Activated CD4-positive, alpha-beta T cell treated with anti-CD3 and anti-CD28 coated beads, Interleukin-10, Interleukin-2, amounts not matched to agents 100 ng/mL and 50 ng/mL, durations not matched to agents 16 hours and 8 hours (primary cell): ENCODE measurements at regions not wholly inside any gene's neighbourhood (a gene's known extent, or its start where the extent isn't known, plus 50 kb on each side); places are given as distances from the start of the nearest gene placed in this dataset.
A peak's percentile ranks its signal among the peaks of the same experiment; 100 is the strongest.

Experiments
- DNase-seq: peaks from one replicate; pipeline ENCODE4 v3.0.0-alpha.2; 2020

DNA sequence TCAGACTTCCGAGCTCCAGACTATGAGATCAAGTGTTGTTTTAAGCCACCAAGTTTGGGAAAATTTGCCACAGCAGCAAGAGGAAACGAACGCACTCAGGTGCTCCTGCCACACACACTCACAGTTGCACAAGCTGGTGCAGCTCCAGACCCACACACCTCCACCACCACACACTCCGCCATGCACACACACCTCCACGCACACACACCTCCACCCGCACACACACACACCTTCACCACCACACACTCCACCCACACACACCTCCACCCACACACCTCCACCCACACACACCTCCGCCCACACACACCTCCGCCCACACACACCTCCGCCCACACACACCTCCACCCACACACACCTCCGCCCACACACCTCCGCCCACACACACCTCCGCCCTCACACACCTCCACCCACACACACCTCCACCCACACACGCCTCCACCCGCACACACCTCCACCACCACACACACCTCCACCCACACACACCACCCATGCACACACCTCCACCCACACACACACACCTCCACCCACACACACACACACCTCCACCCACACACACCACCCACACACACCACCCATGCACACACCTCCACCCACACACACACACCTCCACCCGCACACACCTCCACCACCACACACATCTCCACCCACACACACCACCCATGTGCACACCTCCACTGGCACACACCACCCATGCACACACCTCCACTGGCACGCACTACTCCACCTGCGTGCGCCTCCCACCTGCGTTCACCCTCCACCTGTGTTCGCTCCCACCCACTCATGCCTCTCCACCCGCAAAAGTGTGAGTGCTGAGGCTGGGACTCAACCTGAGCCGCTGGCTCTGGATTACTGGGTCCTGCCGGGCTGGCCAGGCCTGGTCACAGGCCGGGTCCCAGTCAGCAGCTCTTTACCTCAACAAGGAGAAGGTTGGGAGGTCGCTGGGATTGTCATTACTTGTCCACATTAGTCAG is 175.6 kb downstream of the BMP7 start:
- no peak for DNase-seq

DNA sequence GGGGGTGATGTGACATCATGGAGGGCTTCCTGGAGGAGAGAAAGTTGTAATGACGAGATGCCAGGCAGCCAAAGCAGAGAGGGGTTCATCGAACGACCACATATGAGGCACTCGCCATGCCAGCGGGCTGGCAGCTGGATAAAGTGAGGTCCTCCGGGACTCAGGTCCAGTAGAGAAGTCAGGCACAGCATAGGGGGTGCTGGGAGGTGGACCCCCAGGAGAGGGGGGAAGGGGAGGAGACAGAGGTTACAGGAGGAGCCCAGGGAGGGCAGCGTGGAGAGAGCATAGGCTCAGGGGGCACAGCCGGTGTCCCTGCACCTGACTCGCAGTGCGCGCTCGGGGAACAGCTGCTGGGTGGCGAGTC is 174.7 kb downstream of the BMP7 start:
- no peak for DNase-seq

DNA sequence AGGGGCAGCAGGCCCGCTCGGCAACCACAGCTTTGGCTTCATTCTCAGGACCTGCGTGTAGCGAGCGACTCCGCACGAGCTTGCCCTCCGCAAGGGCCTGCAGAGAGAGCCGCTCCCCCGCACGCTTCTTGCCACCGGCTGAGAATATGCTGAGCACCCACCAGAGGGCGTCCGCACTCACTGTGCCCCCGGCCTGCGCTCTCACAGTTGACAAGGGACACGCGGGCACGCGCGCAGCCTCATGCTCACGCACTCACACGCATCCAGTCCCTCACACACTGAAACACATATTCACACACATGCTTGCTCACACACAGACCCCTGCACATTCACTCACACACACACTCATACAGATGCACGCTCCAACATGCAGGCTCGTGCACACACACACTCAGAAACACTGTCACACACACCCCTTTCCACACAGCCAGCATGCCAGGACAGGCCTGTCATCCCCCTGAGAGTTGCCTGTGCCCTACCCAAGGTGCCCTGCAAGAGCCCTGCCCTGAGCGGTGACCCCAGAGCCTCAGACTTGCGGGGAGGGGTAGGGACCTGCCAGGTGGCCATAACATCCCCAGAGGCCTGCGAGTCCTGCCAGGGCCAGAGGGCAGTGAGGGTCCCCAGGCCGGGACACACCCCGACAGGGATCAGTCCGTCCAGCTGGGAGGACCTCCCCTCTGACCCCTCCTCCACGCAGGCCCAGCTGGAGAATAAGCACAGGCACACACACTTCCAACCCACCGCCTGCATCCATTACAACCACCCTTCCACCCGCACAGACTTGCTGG is 174.1 kb downstream of the BMP7 start:
- peak; percentile 67 for DNase-seq

- no peak for DNase-seq
Measured at GRCh38 chr20:57092900-57093530, 173.4 kb downstream of the BMP7 start.

GRCh38 chr20:57093766-57094165 is 172.7 kb downstream of the BMP7 start:
- DNase-seq = no peak

- no peak for DNase-seq
Measured at GRCh38 chr20:57094252-57094891, 172.1 kb downstream of the BMP7 start.

DNA sequence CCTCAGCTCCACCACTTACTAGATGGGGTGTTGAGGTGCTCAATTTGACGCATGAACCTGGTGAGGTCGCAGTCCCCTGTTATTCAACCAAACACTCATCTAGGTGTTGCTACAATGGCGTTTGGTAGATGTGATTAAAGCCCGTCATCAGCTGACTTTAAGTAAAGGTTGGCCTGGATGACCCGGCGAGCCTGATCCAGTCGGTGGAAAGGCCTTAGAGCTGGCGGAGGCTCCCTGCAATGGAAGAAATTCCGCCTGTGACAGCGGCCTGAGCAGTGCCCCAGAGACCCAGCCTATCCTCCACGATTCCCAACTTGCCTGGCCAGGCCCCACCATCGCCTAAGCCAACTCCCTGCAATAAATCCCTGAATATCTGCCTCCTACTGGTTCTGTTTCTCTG is 171.4 kb downstream of the BMP7 start:
- no peak for DNase-seq

DNA sequence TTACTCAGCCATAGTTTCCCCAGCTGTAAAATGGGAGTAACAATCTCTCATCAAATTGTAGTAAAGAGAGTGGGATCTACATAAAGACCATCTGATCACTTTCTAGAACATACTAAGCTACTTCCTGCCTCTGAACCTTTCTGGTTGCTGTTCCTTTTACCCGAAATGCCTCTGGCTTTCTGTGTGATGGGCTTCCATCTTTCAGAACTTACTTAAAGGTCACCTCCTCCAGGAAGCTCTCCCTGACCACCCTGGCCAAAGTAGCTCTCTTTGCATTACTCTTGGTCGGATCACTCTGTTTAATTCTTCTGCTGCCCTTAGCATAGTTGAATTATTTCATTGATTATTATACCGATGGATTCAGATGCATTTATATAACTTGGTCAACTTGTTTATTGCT is 171.0 kb downstream of the BMP7 start:
- no peak for DNase-seq

GRCh38 chr20:57097245-57097915 is 169.1 kb downstream of the BMP7 start:
- no peak for DNase-seq

GRCh38 chr20:57102160-57102559 is 164.3 kb downstream of the BMP7 start:
- DNase-seq = no peak

DNA sequence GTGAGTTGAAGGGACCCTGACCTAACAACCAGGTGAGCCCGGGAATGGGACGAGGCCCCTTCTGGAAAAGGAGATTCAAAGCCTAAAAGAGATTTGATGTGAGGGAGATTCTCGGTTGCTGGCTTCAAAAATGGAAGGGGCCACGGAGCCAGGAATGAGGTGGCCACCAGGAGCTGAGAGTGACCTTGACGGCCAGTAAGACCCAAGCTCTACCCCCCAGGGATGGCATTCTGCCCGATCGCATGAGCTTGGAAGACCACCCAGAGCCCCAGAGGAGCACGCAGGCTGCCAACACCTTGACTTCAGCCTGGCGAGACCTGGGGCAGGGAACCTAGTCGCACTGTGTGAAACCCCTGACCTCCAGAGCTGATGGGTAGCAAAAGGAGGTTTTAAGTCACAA is 163.9 kb downstream of the BMP7 start:
- DNase-seq = no peak

- no peak for DNase-seq
Measured at GRCh38 chr20:57103146-57103800, 163.2 kb downstream of the BMP7 start.

DNA sequence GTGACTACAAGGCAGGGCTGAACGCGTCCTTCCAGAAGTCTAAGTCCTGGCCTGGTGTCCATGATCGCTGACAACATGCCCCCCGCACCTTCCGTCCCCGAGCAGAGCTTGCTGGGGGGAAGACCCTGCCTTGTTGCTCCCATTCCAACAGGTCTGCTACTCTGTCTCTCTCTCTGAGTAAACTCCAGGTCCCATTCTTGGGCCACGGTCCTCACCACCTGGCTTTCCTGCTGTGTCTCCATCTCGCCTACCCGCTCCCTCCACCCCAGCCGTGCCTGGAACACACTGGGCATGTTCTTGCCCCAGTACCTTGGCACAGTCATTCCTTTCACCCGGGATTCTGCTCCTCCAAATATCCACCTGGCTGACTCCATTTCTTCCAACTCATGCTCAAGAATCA is 162.3 kb downstream of the BMP7 start:
- no peak for DNase-seq

GRCh38 chr20:57104651-57105204 is 161.7 kb downstream of the BMP7 start:
- DNase-seq = no peak

- DNase-seq = no peak
Measured at GRCh38 chr20:57106030-57106682, 160.3 kb downstream of the BMP7 start.

GRCh38 chr20:57106692-57107091 is 159.7 kb downstream of the BMP7 start:
- DNase-seq = no peak

DNA sequence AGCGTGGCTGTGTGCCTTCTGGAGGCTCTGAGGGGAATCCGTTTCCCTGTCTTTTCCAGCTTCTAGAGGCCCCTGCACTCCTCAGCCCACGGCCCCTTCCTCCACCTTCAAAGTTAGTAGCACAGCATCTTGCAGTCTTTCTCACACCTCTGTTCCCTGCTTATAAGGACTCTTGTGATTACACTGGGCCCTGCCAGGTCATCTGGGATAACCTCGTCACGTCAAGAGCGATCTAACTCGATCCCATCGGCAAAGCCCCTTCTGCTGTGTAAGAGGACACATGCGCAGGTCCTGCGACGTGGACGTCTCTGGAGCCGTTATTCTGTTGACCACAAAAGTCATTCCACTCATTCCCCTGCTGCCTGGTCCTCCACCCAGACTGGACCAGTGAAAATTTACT is 159.2 kb downstream of the BMP7 start:
- DNase-seq = no peak

DNA sequence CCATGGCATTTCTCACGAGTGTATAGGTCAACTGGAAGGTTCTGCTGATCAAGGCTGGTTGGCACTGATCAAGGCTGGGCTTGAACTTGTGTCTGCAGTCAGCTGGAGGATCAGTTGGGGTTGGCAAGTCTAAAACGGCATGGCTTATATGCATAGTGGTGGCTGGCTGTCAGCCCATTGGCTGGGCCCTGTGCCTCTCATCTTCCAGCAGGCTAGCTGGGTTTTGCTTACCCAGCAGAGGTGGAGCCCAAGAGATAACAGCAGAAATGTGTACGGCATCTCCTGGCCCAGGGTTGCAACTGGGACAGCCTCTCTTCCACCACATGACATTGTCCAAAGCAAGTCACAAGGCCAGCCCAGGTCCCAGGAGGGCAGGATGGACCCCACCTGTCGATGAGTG is 158.2 kb downstream of the BMP7 start:
- DNase-seq = no peak

GRCh38 chr20:57108742-57109570 is 157.5 kb downstream of the BMP7 start:
- DNase-seq = no peak

DNA sequence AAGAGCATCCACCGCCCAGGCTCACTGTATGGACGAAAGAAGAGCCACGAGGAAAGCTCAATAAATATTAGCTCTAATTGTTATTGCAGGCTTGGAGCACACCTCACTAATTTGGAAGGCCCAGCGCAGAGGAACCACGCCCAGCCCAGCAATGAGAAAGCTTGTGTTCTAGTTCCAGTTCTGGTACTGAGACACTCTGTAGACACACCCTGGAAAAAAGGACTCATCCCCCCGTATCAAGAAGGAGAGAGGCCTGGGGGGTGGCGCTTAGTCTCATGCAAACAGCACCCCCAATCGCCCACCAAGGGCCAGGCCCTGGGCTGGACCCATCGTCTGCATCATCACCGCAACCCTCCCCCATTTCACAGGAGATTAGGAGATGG is 156.9 kb downstream of the BMP7 start:
- no peak for DNase-seq
